ENCODE measurements at regions not wholly inside any gene's neighbourhood (a gene's known extent, or its start where the extent isn't known, plus 50 kb on each side); places are given as distances from the start of the nearest gene placed in this dataset.

DNA sequence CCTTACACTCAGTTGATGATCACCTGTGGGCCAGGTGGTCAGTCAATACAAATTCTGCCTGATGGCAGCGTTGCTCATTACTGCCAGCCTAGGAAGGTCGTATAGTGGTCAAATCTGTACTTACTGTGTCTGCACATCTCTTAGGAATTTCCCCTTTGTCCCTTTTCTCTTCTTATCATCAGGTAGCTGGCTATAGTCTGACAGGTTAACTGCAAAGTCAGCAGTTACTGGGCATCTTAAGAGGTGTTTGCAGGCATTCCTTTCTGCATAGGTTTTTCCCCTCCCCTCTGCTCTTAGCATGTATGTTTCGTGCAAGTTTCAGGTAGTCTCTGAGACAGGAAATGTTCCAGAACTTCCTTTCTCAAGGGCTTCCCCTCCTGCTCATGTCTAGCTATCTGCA lies 298.7 kb downstream of the LRRIQ3 start:
- no peak for DNase-seq (ENCODE audit: low spot score, unreplicated experiment)
- TF ChIP-seq, protein P1, sequence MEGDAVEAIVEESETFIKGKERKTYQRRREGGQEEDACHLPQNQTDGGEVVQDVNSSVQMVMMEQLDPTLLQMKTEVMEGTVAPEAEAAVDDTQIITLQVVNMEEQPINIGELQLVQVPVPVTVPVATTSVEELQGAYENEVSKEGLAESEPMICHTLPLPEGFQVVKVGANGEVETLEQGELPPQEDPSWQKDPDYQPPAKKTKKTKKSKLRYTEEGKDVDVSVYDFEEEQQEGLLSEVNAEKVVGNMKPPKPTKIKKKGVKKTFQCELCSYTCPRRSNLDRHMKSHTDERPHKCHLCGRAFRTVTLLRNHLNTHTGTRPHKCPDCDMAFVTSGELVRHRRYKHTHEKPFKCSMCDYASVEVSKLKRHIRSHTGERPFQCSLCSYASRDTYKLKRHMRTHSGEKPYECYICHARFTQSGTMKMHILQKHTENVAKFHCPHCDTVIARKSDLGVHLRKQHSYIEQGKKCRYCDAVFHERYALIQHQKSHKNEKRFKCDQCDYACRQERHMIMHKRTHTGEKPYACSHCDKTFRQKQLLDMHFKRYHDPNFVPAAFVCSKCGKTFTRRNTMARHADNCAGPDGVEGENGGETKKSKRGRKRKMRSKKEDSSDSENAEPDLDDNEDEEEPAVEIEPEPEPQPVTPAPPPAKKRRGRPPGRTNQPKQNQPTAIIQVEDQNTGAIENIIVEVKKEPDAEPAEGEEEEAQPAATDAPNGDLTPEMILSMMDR (IDR thresholded peaks at IDR 0.05; ENCODE audit: unreplicated experiment), result no peak
- Mint-ChIP-seq H3K36me3 (ENCODE audit: insufficient read depth) (no peaks in the 10 kb centered on the region), H3K4me1 (ENCODE audit: low read depth) (no peaks in the 10 kb centered on the region), H3K27ac (no peak overlapping the region), H3K27me3 (no peaks in the 10 kb centered on the region), H3K4me3 (ENCODE audit: low read depth) (no peak overlapping the region), H3K9me3 (ENCODE audit: low read depth) (no peaks in the 10 kb centered on the region)

DNA sequence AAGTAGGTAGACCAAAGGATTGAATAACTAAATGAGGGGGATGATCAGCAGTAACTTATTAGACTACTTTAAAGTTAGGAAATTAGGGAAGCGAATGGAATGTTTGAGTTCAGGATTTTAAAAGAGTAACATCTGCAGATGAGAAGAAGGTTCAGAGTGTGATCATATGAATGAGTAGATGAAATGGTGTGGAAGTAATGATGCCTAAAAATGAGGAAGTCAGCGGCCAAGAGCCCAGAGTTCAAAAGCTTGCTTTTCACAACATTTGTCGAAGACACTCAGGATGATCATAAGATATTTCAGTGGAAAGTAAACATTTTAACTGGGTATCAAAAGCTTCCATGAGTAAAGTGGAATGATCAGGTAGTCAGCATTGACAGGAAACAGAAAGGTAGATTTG lies 299.4 kb downstream of the LRRIQ3 start:
- Mint-ChIP-seq H3K27me3 (no peaks in the 10 kb centered on the region), H3K27ac (no peak overlapping the region), H3K4me1 (ENCODE audit: low read depth) (no peaks in the 10 kb centered on the region), H3K36me3 (ENCODE audit: insufficient read depth) (no peaks in the 10 kb centered on the region), H3K9me3 (ENCODE audit: low read depth) (no peaks in the 10 kb centered on the region), H3K4me3 (ENCODE audit: low read depth) (no peak overlapping the region)
- DNase-seq (ENCODE audit: low spot score, unreplicated experiment), result no peak
- TF ChIP-seq, protein P1 (IDR thresholded peaks at IDR 0.05; ENCODE audit: unreplicated experiment), result no peak

DNA sequence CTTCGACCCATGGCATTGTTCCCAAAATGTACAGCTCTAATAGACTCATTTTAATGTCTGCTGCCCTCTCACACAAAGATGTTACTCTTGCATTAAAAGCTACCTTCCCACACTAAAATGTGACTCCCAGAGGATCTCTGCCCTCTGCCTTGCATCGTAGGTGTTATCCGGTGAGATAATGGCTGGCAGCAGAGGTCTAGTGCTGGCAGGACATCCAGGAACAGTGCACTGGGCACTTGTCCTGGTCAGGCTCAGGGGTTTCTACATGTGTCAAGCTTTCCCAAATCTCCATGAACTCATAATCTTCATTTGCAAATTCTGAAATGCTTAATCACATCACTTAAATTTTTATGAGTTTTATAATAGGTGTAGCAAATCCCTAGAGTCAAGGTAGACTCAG lies 310.6 kb downstream of the LRRIQ3 start:
- Mint-ChIP-seq H3K27me3 (no peaks in the 10 kb centered on the region), H3K36me3 (ENCODE audit: insufficient read depth) (no peaks in the 10 kb centered on the region), H3K4me3 (ENCODE audit: low read depth) (no peak overlapping the region), H3K4me1 (ENCODE audit: low read depth) (no peaks in the 10 kb centered on the region), H3K9me3 (ENCODE audit: low read depth) (no peaks in the 10 kb centered on the region), H3K27ac (no peak overlapping the region)
- DNase-seq (ENCODE audit: low spot score, unreplicated experiment), result no peak
- TF ChIP-seq, protein P1 (IDR thresholded peaks at IDR 0.05; ENCODE audit: unreplicated experiment), result no peak

DNA sequence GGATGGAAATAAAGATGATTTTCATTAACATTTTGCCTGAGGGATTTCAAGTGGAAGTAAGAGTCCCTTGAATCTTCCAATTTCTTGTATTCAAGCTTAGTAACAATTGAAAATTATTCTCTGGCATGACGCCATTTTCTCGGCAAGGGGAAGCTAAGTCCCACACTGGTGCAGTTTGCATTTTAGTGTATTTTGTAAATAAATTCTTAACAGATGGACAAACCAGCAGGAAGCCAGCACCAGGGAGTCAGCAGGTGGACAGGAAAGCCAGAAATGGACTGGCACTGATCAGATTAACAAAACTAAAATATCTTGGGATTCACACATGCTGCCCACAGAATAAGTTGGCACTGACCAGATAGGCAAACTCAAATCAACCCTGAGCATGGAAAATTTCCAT lies 311.3 kb downstream of the LRRIQ3 start:
- Mint-ChIP-seq H3K4me1 (ENCODE audit: low read depth) (no peaks in the 10 kb centered on the region), H3K27ac (no peak overlapping the region), H3K36me3 (ENCODE audit: insufficient read depth) (no peaks in the 10 kb centered on the region), H3K9me3 (ENCODE audit: low read depth) (no peaks in the 10 kb centered on the region), H3K27me3 (no peaks in the 10 kb centered on the region), H3K4me3 (ENCODE audit: low read depth) (no peak overlapping the region)
- no peak for DNase-seq (ENCODE audit: low spot score, unreplicated experiment)
- TF ChIP-seq, protein P1 (IDR thresholded peaks at IDR 0.05; ENCODE audit: unreplicated experiment), result no peak

DNA sequence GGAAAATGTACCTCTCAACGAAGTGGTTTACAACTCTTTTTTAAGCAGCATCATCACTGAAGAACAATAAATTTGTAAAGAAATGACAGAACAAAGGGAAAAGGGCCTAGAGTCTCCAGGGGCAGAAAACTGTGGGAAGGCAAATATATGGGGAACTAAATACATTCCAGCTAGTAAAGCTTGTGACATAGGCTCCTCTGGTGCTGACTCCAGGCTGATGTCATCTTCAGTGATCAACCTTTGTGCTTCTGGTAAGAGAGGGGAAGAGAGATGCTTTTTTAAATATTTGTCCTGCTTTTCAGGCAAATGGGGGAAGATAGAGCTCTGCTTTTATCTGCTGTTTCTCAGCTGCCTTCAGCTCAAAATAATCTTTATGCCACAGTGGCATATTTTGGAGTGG lies 323.2 kb downstream of the LRRIQ3 start:
- H3K27me3 Mint-ChIP-seq, result no peaks in the 10 kb centered on the region
- TF ChIP-seq, protein P1 (IDR thresholded peaks at IDR 0.05; ENCODE audit: unreplicated experiment), result no peak
- H3K36me3 Mint-ChIP-seq (ENCODE audit: insufficient read depth), result no peaks in the 10 kb centered on the region
- H3K9me3 Mint-ChIP-seq (ENCODE audit: low read depth), result peaks cover 9% of the 10 kb centered on the region
- DNase-seq (ENCODE audit: low spot score, unreplicated experiment), result no peak
- no peak overlapping the region for H3K4me3 Mint-ChIP-seq (ENCODE audit: low read depth)
- no peak overlapping the region for H3K27ac Mint-ChIP-seq
- peaks cover 8% of the 10 kb centered on the region for H3K4me1 Mint-ChIP-seq (ENCODE audit: low read depth)
